Thymus (tissue), 11 donors: ENCODE measurements at regions not wholly inside any gene's neighbourhood (a gene's known extent, or its start where the extent isn't known, plus 50 kb on each side); places are given as distances from the start of the nearest gene placed in this dataset.

Source experiments
- DNase-seq, 9 donors: peaks; one replicate each; pipeline ENCODE4 v3.0.0-alpha.2; 2013; ENCODE audit warnings: low spot score in 9 of 9, low read depth in 6 of 9, missing footprints in 1 of 9
- H3K27ac ChIP-seq, 2 donors: one replicate each; pipeline ENCODE4 v1.5.1; 2013; ENCODE audit warnings: control low read depth in 1 of 2, low read depth in 1 of 2, low read length in 1 of 2, mild to moderate bottlenecking in 1 of 2, moderate library complexity in 1 of 2
- H3K27me3 ChIP-seq, 2 donors: one replicate each; pipeline ENCODE4 v1.5.1; 2013; ENCODE audit warnings: low read length in 1 of 2; ENCODE audit not compliant: control insufficient read depth in 2 of 2, insufficient read depth in 1 of 2
- H3K36me3 ChIP-seq, 2 donors: one replicate each; pipeline ENCODE4 v1.5.1; 2013; ENCODE audit warnings: low read length in 1 of 2, mild to moderate bottlenecking in 1 of 2, moderate library complexity in 1 of 2; ENCODE audit not compliant: control insufficient read depth in 2 of 2, insufficient read depth in 2 of 2
- H3K4me1 ChIP-seq, 2 donors: one replicate each; pipeline ENCODE4 v1.5.1; 2013; ENCODE audit warnings: low read length in 2 of 2; ENCODE audit not compliant: control insufficient read depth in 2 of 2, insufficient read depth in 2 of 2
- H3K4me3 ChIP-seq, 2 donors: one replicate each; pipeline ENCODE4 v1.5.1; 2013; ENCODE audit warnings: low read length in 2 of 2, control low read depth in 1 of 2, mild to moderate bottlenecking in 1 of 2
- H3K9me3 ChIP-seq, 2 donors: one replicate each; pipeline ENCODE4 v1.5.1; 2013; ENCODE audit warnings: low read length in 1 of 2, mild to moderate bottlenecking in 1 of 2; ENCODE audit not compliant: control insufficient read depth in 2 of 2, insufficient read depth in 1 of 2
- WGBS: extraction: QIAGEN DNeasy Blood & Tissue Kit; methylation state at CpG from one replicate; pipeline ENCODE4 v1.1.7; 2013; 5-methylcytosine and 5-hydroxymethylcytosine counted together
- donor health status: healthy.

GRCh38 chrX:40168480-40169011 is 70.8 kb upstream of the BCOR start:
- WGBS = 85% methylated on average over 37 of the region's 39 CpGs
- Histone ChIP-seq H3K4me1 (peaks cover 20 to 71% of the 10 kb centered on the region in 2 donors), H3K27me3 (peaks cover 0 to 67% of the 10 kb centered on the region in 2 donors), H3K36me3 (no peaks in the 10 kb centered on the region), H3K9me3 (peaks cover 0 to 7% of the 10 kb centered on the region in 2 donors), H3K27ac (peak overlapping the region in 1 of 2 donors; percentile 31), H3K4me3 (peak overlapping the region; percentile 39 to 45)
- no peak for DNase-seq

GRCh38 chrX:40167850-40168479 is 70.2 kb upstream of the BCOR start:
- Histone ChIP-seq H3K4me3 (peak overlapping the region; percentile 39 to 45), H3K27ac (peak overlapping the region in 1 of 2 donors; percentile 31), H3K27me3 (peaks cover 0 to 62% of the 10 kb centered on the region in 2 donors), H3K9me3 (peaks cover 0 to 7% of the 10 kb centered on the region in 2 donors), H3K36me3 (no peaks in the 10 kb centered on the region), H3K4me1 (peaks cover 17 to 66% of the 10 kb centered on the region in 2 donors)
- WGBS = 14% methylated on average over 46 of the region's 46 CpGs
- peak in 1 of 9 donors; percentile 53 for DNase-seq

GRCh38 chrX:40167233-40167849 is 69.6 kb upstream of the BCOR start:
- no peak for DNase-seq
- Histone ChIP-seq H3K4me3 (peak overlapping the region; percentile 39 to 45), H3K4me1 (peaks cover 17 to 59% of the 10 kb centered on the region in 2 donors), H3K27me3 (peaks cover 0 to 56% of the 10 kb centered on the region in 2 donors), H3K27ac (no peak overlapping the region), H3K9me3 (peaks cover 0 to 7% of the 10 kb centered on the region in 2 donors), H3K36me3 (no peaks in the 10 kb centered on the region)
- WGBS = 4% methylated on average over 41 of the region's 41 CpGs

GRCh38 chrX:40166582-40166981 is 68.8 kb upstream of the BCOR start:
- Histone ChIP-seq H3K27ac (no peak overlapping the region), H3K4me3 (no peak overlapping the region), H3K9me3 (peaks cover 0 to 7% of the 10 kb centered on the region in 2 donors), H3K36me3 (no peaks in the 10 kb centered on the region), H3K4me1 (peaks cover 17 to 54% of the 10 kb centered on the region in 2 donors), H3K27me3 (peaks cover 0 to 48% of the 10 kb centered on the region in 2 donors)
- 10% methylated on average over 4 of the region's 4 CpGs for WGBS
- DNase-seq = no peak

- Histone ChIP-seq H3K36me3 (no peaks in the 10 kb centered on the region), H3K4me3 (no peak overlapping the region), H3K27ac (no peak overlapping the region), H3K27me3 (peaks cover 0 to 41% of the 10 kb centered on the region in 2 donors), H3K9me3 (peaks cover 0 to 7% of the 10 kb centered on the region in 2 donors), H3K4me1 (peaks cover 17 to 47% of the 10 kb centered on the region in 2 donors)
- WGBS = 96% methylated on average over 6 of the region's 6 CpGs
- no peak for DNase-seq
Measured at GRCh38 chrX:40165861-40166260, 68.1 kb upstream of the BCOR start.

- Histone ChIP-seq H3K9me3 (peaks cover 0 to 7% of the 10 kb centered on the region in 2 donors), H3K4me3 (no peak overlapping the region), H3K27ac (no peak overlapping the region), H3K4me1 (peaks cover 17 to 43% of the 10 kb centered on the region in 2 donors), H3K36me3 (no peaks in the 10 kb centered on the region), H3K27me3 (peaks cover 0 to 40% of the 10 kb centered on the region in 2 donors)
- 99% methylated on average over 5 of the region's 5 CpGs for WGBS
- no peak for DNase-seq
Measured at GRCh38 chrX:40165206-40165605, 67.4 kb upstream of the BCOR start.

- DNase-seq = no peak
- Histone ChIP-seq H3K27ac (no peak overlapping the region), H3K9me3 (peaks cover 0 to 7% of the 10 kb centered on the region in 2 donors), H3K27me3 (peaks cover 0 to 38% of the 10 kb centered on the region in 2 donors), H3K4me1 (peaks cover 17 to 38% of the 10 kb centered on the region in 2 donors), H3K36me3 (no peaks in the 10 kb centered on the region), H3K4me3 (no peak overlapping the region)
- 97% methylated on average over 3 of the region's 3 CpGs for WGBS
Measured at GRCh38 chrX:40164751-40165150, 67.0 kb upstream of the BCOR start.

- H3K36me3 ChIP-seq = no peaks in the 10 kb centered on the region
- H3K9me3 ChIP-seq = peaks cover 0 to 5% of the 10 kb centered on the region in 2 donors
- peaks cover 0 to 58% of the 10 kb centered on the region in 2 donors for H3K27me3 ChIP-seq
- WGBS = 6% methylated on average over 57 of the region's 68 CpGs
- H3K4me1 ChIP-seq = peaks cover 0 to 25% of the 10 kb centered on the region in 2 donors
- H3K27ac ChIP-seq = no peak overlapping the region
- DNase-seq = peak in 1 of 9 donors; percentile 57
- peak overlapping the region; percentile 36 to 48 for H3K4me3 ChIP-seq
Measured at GRCh38 chrX:40158036-40158706, 60.4 kb upstream of the BCOR start.
